ENCODE measurements at regions not wholly inside any gene's neighbourhood (a gene's known extent, or its start where the extent isn't known, plus 50 kb on each side); places are given as distances from the start of the nearest gene placed in this dataset.

GRCh38 chr10:65128277-65128676 is 1607.1 kb downstream of the REEP3 start:
- TF ChIP-seq, protein P1, sequence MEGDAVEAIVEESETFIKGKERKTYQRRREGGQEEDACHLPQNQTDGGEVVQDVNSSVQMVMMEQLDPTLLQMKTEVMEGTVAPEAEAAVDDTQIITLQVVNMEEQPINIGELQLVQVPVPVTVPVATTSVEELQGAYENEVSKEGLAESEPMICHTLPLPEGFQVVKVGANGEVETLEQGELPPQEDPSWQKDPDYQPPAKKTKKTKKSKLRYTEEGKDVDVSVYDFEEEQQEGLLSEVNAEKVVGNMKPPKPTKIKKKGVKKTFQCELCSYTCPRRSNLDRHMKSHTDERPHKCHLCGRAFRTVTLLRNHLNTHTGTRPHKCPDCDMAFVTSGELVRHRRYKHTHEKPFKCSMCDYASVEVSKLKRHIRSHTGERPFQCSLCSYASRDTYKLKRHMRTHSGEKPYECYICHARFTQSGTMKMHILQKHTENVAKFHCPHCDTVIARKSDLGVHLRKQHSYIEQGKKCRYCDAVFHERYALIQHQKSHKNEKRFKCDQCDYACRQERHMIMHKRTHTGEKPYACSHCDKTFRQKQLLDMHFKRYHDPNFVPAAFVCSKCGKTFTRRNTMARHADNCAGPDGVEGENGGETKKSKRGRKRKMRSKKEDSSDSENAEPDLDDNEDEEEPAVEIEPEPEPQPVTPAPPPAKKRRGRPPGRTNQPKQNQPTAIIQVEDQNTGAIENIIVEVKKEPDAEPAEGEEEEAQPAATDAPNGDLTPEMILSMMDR (IDR thresholded peaks at IDR 0.05) = no peak
- Mint-ChIP-seq H3K4me3 (no peak overlapping the region), H3K9me3 (no peaks in the 10 kb centered on the region), H3K36me3 (ENCODE audit: low read depth) (no peaks in the 10 kb centered on the region), H3K27me3 (ENCODE audit: low read depth, poor library complexity) (no peaks in the 10 kb centered on the region), H3K27ac (no peak overlapping the region), H3K4me1 (no peaks in the 10 kb centered on the region)
- DNase-seq = no peak

DNA sequence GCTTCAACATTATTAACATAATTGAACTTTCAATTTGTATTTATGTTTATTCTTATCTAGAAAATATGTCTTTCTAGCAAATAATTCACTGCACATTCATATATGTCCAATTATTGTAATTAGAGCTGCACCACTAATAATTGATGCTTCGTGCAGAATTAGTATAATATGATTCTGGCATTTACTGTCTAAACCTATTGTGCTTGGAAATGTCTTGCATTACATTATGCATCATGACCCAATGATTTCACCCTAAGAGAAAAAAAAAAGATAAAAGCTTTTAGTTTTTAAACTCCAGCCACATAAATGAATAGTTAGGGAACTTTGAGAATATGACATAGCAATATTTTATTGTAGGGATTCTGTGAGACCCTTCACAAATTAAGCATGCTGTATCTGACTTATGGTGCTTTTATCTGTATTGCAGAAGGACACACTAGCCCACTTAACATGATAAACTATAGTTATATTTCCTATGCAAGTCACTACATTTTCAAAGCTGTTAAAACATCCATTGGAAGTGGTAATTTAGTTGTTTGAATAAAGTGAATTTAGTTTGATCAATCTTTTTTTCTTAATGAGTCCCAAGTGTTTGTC is 1609.1 kb downstream of the REEP3 start:
- TF ChIP-seq, protein P1 (IDR thresholded peaks at IDR 0.05) = no peak
- Mint-ChIP-seq H3K4me1 (no peaks in the 10 kb centered on the region), H3K27me3 (ENCODE audit: low read depth, poor library complexity) (no peaks in the 10 kb centered on the region), H3K9me3 (no peaks in the 10 kb centered on the region), H3K4me3 (no peak overlapping the region), H3K27ac (no peak overlapping the region), H3K36me3 (ENCODE audit: low read depth) (no peaks in the 10 kb centered on the region)
- DNase-seq = no peak

GRCh38 chr10:65133652-65134051 is 1612.5 kb downstream of the REEP3 start:
- H3K9me3 Mint-ChIP-seq = no peaks in the 10 kb centered on the region
- H3K36me3 Mint-ChIP-seq (ENCODE audit: low read depth) = no peaks in the 10 kb centered on the region
- TF ChIP-seq, protein P1 (IDR thresholded peaks at IDR 0.05) = no peak
- H3K4me3 Mint-ChIP-seq = no peak overlapping the region
- H3K27ac Mint-ChIP-seq = no peak overlapping the region
- H3K27me3 Mint-ChIP-seq (ENCODE audit: low read depth, poor library complexity) = no peaks in the 10 kb centered on the region
- no peaks in the 10 kb centered on the region for H3K4me1 Mint-ChIP-seq
- no peak for DNase-seq

- Mint-ChIP-seq H3K9me3 (no peaks in the 10 kb centered on the region), H3K27ac (no peak overlapping the region), H3K4me3 (no peak overlapping the region), H3K4me1 (no peaks in the 10 kb centered on the region), H3K36me3 (ENCODE audit: low read depth) (no peaks in the 10 kb centered on the region), H3K27me3 (ENCODE audit: low read depth, poor library complexity) (no peaks in the 10 kb centered on the region)
- TF ChIP-seq, protein P1 (IDR thresholded peaks at IDR 0.05) = no peak
- DNase-seq = no peak
Measured at GRCh38 chr10:65135508-65135907, 1614.3 kb downstream of the REEP3 start.

GRCh38 chr10:65142641-65143435 is 1621.6 kb downstream of the REEP3 start:
- Mint-ChIP-seq H3K27ac (no peak overlapping the region), H3K36me3 (ENCODE audit: low read depth) (no peaks in the 10 kb centered on the region), H3K27me3 (ENCODE audit: low read depth, poor library complexity) (no peaks in the 10 kb centered on the region), H3K4me1 (no peaks in the 10 kb centered on the region), H3K4me3 (no peak overlapping the region), H3K9me3 (no peaks in the 10 kb centered on the region)
- TF ChIP-seq, protein P1 (IDR thresholded peaks at IDR 0.05) = no peak
- DNase-seq = no peak

DNA sequence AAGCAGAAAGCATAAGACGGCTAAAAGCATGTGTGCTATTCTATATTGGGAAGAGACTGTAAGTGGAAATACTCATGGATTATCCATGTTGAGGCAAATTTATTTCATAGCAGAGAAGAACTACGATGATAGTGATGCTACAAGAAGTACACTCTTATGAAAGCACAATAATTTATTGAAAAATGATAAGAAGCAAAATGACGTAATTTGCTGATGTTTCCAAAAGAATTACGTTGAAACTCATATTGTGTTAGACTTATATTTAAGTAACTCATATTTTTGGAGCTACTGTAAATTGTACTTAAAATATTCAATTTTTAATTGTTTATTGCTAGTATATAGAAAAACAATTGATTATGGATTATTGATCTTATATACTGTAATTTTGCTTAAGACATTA is 1622.5 kb downstream of the REEP3 start:
- H3K27ac Mint-ChIP-seq = no peak overlapping the region
- TF ChIP-seq, protein P1 (IDR thresholded peaks at IDR 0.05) = no peak
- no peak overlapping the region for H3K4me3 Mint-ChIP-seq
- DNase-seq = no peak
- no peaks in the 10 kb centered on the region for H3K4me1 Mint-ChIP-seq
- H3K36me3 Mint-ChIP-seq (ENCODE audit: low read depth) = no peaks in the 10 kb centered on the region
- no peaks in the 10 kb centered on the region for H3K9me3 Mint-ChIP-seq
- no peaks in the 10 kb centered on the region for H3K27me3 Mint-ChIP-seq (ENCODE audit: low read depth, poor library complexity)
